ENCODE measurements at regions not wholly inside any gene's neighbourhood (a gene's known extent, or its start where the extent isn't known, plus 50 kb on each side); places are given as distances from the start of the nearest gene placed in this dataset.
A peak's percentile ranks its signal among the peaks of the same experiment; 100 is the strongest.

DNA sequence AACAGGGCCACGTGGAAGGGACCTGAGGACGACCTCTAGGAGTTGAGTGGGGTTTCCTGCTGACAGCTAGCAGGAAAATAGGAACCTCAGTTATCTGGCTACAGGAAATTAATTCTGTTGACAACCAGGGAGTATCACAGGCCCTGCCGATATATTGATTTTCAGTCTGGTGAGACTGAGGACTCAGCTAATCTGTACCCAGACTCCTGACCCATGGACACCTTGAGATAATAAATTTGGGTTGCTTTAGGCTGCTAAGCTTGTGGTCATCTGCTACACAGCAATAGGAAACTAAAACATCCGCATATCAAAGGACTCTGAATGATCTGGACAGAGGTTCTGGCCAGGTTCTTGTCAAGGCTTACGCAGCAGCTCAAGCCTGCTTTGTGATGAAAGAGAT is 80.8 kb upstream of the CNEP1R1 start:
- peaks cover 2% of the 10 kb centered on the region for H3K27me3 Mint-ChIP-seq (ENCODE audit: low read depth, unreplicated experiment)
- DNase-seq (ENCODE audit: low read depth): no peak

GRCh38 chr16:49947907-49948678 is 76.9 kb upstream of the CNEP1R1 start:
- H3K27ac Mint-ChIP-seq (ENCODE audit: unreplicated experiment): no peak overlapping the region
- no peak overlapping the region for H3K4me3 Mint-ChIP-seq (ENCODE audit: unreplicated experiment)
- H3K9ac ChIP-seq (ENCODE audit: low read length): no peak overlapping the region
- no peaks in the 10 kb centered on the region for H3K9me3 ChIP-seq (ENCODE audit: insufficient read depth, low read depth, low read length)
- no peaks in the 10 kb centered on the region for H3K27me3 Mint-ChIP-seq (ENCODE audit: low read depth, unreplicated experiment)
- H3K9me3 Mint-ChIP-seq (ENCODE audit: unreplicated experiment): peaks cover 1% of the 10 kb centered on the region
- DNase-seq (ENCODE audit: low read depth) (no peak), FAIRE-seq (no peak)
- peaks cover 2% of the 10 kb centered on the region for H3K27me3 ChIP-seq (ENCODE audit: insufficient read depth, low read length)
- H3K36me3 Mint-ChIP-seq (ENCODE audit: low read depth, unreplicated experiment): peaks cover 2% of the 10 kb centered on the region
- no peak overlapping the region for H3K27ac ChIP-seq (ENCODE audit: low read depth, low read length)
- no peaks in the 10 kb centered on the region for H3K79me2 ChIP-seq (ENCODE audit: insufficient read depth, low read length)
- no peak overlapping the region for H3K4me3 ChIP-seq (ENCODE audit: insufficient read depth, low read depth, low read length)
- no peak overlapping the region for H3K4me2 ChIP-seq (ENCODE audit: low read length)
- H3K4me1 Mint-ChIP-seq (ENCODE audit: low read depth, unreplicated experiment): peaks cover 10% of the 10 kb centered on the region
- H2AFZ ChIP-seq (ENCODE audit: low read depth, low read length): no peak overlapping the region
- H3K36me3 ChIP-seq (ENCODE audit: insufficient read depth, low read length): no peaks in the 10 kb centered on the region
- peaks cover 2% of the 10 kb centered on the region for H3K4me1 ChIP-seq (ENCODE audit: insufficient read depth, low read length)
- TF ChIP-seq, protein P1, sequence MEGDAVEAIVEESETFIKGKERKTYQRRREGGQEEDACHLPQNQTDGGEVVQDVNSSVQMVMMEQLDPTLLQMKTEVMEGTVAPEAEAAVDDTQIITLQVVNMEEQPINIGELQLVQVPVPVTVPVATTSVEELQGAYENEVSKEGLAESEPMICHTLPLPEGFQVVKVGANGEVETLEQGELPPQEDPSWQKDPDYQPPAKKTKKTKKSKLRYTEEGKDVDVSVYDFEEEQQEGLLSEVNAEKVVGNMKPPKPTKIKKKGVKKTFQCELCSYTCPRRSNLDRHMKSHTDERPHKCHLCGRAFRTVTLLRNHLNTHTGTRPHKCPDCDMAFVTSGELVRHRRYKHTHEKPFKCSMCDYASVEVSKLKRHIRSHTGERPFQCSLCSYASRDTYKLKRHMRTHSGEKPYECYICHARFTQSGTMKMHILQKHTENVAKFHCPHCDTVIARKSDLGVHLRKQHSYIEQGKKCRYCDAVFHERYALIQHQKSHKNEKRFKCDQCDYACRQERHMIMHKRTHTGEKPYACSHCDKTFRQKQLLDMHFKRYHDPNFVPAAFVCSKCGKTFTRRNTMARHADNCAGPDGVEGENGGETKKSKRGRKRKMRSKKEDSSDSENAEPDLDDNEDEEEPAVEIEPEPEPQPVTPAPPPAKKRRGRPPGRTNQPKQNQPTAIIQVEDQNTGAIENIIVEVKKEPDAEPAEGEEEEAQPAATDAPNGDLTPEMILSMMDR (IDR thresholded peaks at IDR 0.05; ENCODE audit: insufficient read depth, low read depth, low read length): no peak
- no peak for TF ChIP-seq EZH2 (IDR thresholded peaks at IDR 0.05; ENCODE audit: insufficient read depth, low read length)
- H4K20me1 ChIP-seq (ENCODE audit: insufficient read depth, low read length): no peaks in the 10 kb centered on the region

More for the DNA sequence above, 80.8 kb upstream of the CNEP1R1 start:
- Histone ChIP-seq H4K20me1 (ENCODE audit: insufficient read depth, low read length) (no peaks in the 10 kb centered on the region), H3K36me3 (ENCODE audit: insufficient read depth, low read length) (no peaks in the 10 kb centered on the region), H2AFZ (ENCODE audit: low read depth, low read length) (no peak overlapping the region), H3K27ac (ENCODE audit: low read depth, low read length) (no peak overlapping the region), H3K9ac (ENCODE audit: low read length) (no peak overlapping the region), H3K4me3 (ENCODE audit: insufficient read depth, low read depth, low read length) (no peak overlapping the region), H3K4me2 (ENCODE audit: low read length) (no peak overlapping the region), H3K9me3 (ENCODE audit: insufficient read depth, low read depth, low read length) (no peaks in the 10 kb centered on the region), H3K4me1 (ENCODE audit: insufficient read depth, low read length) (no peaks in the 10 kb centered on the region), H3K27me3 (ENCODE audit: insufficient read depth, low read length) (peaks cover 2% of the 10 kb centered on the region), H3K79me2 (ENCODE audit: insufficient read depth, low read length) (no peaks in the 10 kb centered on the region)
- H3K9me3 Mint-ChIP-seq (ENCODE audit: unreplicated experiment): peaks cover 3% of the 10 kb centered on the region
- peaks cover 2% of the 10 kb centered on the region for H3K36me3 Mint-ChIP-seq (ENCODE audit: low read depth, unreplicated experiment)
- no peak overlapping the region for H3K27ac Mint-ChIP-seq (ENCODE audit: unreplicated experiment)
- no peak for TF ChIP-seq EZH2 (IDR thresholded peaks at IDR 0.05; ENCODE audit: insufficient read depth, low read length)
- TF ChIP-seq, protein P1 (IDR thresholded peaks at IDR 0.05; ENCODE audit: insufficient read depth, low read depth, low read length): no peak
- FAIRE-seq: no peak
- H3K4me1 Mint-ChIP-seq (ENCODE audit: low read depth, unreplicated experiment): no peaks in the 10 kb centered on the region
- no peak overlapping the region for H3K4me3 Mint-ChIP-seq (ENCODE audit: unreplicated experiment)

GRCh38 chr16:49951574-49952195 is 73.3 kb upstream of the CNEP1R1 start:
- H2AFZ ChIP-seq (ENCODE audit: low read depth, low read length): no peak overlapping the region
- H3K27ac Mint-ChIP-seq (ENCODE audit: unreplicated experiment): peak overlapping the region; percentile 58
- no peak overlapping the region for H3K4me3 Mint-ChIP-seq (ENCODE audit: unreplicated experiment)
- H3K27ac ChIP-seq (ENCODE audit: low read depth, low read length): no peak overlapping the region
- H3K4me1 Mint-ChIP-seq (ENCODE audit: low read depth, unreplicated experiment): peaks cover 10% of the 10 kb centered on the region
- H3K9me3 ChIP-seq (ENCODE audit: insufficient read depth, low read depth, low read length): no peaks in the 10 kb centered on the region
- no peaks in the 10 kb centered on the region for H3K27me3 ChIP-seq (ENCODE audit: insufficient read depth, low read length)
- TF ChIP-seq, protein P1 (IDR thresholded peaks at IDR 0.05; ENCODE audit: insufficient read depth, low read depth, low read length): no peak
- no peak for TF ChIP-seq EZH2 (IDR thresholded peaks at IDR 0.05; ENCODE audit: insufficient read depth, low read length)
- H3K9me3 Mint-ChIP-seq (ENCODE audit: unreplicated experiment): peaks cover 1% of the 10 kb centered on the region
- FAIRE-seq (no peak), DNase-seq (ENCODE audit: low read depth) (no peak)
- no peak overlapping the region for H3K9ac ChIP-seq (ENCODE audit: low read length)
- peaks cover 2% of the 10 kb centered on the region for H3K36me3 Mint-ChIP-seq (ENCODE audit: low read depth, unreplicated experiment)
- H3K27me3 Mint-ChIP-seq (ENCODE audit: low read depth, unreplicated experiment): no peaks in the 10 kb centered on the region
- H4K20me1 ChIP-seq (ENCODE audit: insufficient read depth, low read length): no peaks in the 10 kb centered on the region
- H3K4me2 ChIP-seq (ENCODE audit: low read length): no peak overlapping the region
- H3K36me3 ChIP-seq (ENCODE audit: insufficient read depth, low read length): no peaks in the 10 kb centered on the region
- H3K4me3 ChIP-seq (ENCODE audit: insufficient read depth, low read depth, low read length): no peak overlapping the region
- peaks cover 2% of the 10 kb centered on the region for H3K4me1 ChIP-seq (ENCODE audit: insufficient read depth, low read length)
- no peaks in the 10 kb centered on the region for H3K79me2 ChIP-seq (ENCODE audit: insufficient read depth, low read length)

Measured in astrocyte (in vitro differentiated cells and primary cell).